Myocyte (in vitro differentiated cells): ENCODE measurements at regions not wholly inside any gene's neighbourhood (a gene's known extent, or its start where the extent isn't known, plus 50 kb on each side); places are given as distances from the start of the nearest gene placed in this dataset.
A peak's percentile ranks its signal among the peaks of the same experiment; 100 is the strongest.
"Not testable (repeated sequence)": the region's sequence is repeated elsewhere in the genome, so short reads cannot be mapped to it uniquely, and the experiment has no call there.

Experiments used
- DNase-seq: peaks from one replicate; pipeline ENCODE4 v3.0.0-alpha.2; 2012; ENCODE audit warnings: low read depth

- DNase-seq: no peak
Observed at GRCh38 chr10:33963729-33964128, 629.3 kb upstream of the NRP1 start.

- not testable (repeated sequence) for DNase-seq
Observed at GRCh38 chr10:33956322-33956721, 621.9 kb upstream of the NRP1 start.

- no peak for DNase-seq
Observed at GRCh38 chr10:33955676-33956075, 621.2 kb upstream of the NRP1 start.

GRCh38 chr10:33952692-33953360 lies 618.4 kb upstream of the NRP1 start:
- DNase-seq: no peak

- DNase-seq: peak; percentile 41
Observed at GRCh38 chr10:33950206-33950605, 615.7 kb upstream of the NRP1 start.

- DNase-seq: no peak
Observed at GRCh38 chr10:33947544-33947943, 613.1 kb upstream of the NRP1 start.

GRCh38 chr10:33945051-33945450 lies 610.6 kb upstream of the NRP1 start:
- DNase-seq: no peak

GRCh38 chr10:33942508-33942907 lies 608.0 kb upstream of the NRP1 start:
- no peak for DNase-seq

GRCh38 chr10:33939892-33940291 lies 605.4 kb upstream of the NRP1 start:
- DNase-seq: no peak

GRCh38 chr10:33939410-33939809 lies 604.9 kb upstream of the NRP1 start:
- DNase-seq: no peak

- no peak for DNase-seq
Observed at GRCh38 chr10:33938001-33938400, 603.5 kb upstream of the NRP1 start.

GRCh38 chr10:33937036-33937730 lies 602.7 kb upstream of the NRP1 start:
- no peak for DNase-seq

GRCh38 chr10:33935350-33935749 lies 600.9 kb upstream of the NRP1 start:
- no peak for DNase-seq

- no peak for DNase-seq
Observed at GRCh38 chr10:33930079-33930478, 595.6 kb upstream of the NRP1 start.

- DNase-seq: peak; percentile 62
Observed at GRCh38 chr10:33927347-33927746, 592.9 kb upstream of the NRP1 start.

GRCh38 chr10:33921970-33922605 lies 587.6 kb upstream of the NRP1 start:
- no peak for DNase-seq

- no peak for DNase-seq
Observed at GRCh38 chr10:33920351-33920750, 585.9 kb upstream of the NRP1 start.

- no peak for DNase-seq
Observed at GRCh38 chr10:33919244-33919643, 584.8 kb upstream of the NRP1 start.

GRCh38 chr10:33917069-33917780 lies 582.8 kb upstream of the NRP1 start:
- DNase-seq: no peak

GRCh38 chr10:33914746-33915145 lies 580.3 kb upstream of the NRP1 start:
- no peak for DNase-seq

- DNase-seq: no peak
Observed at GRCh38 chr10:33913194-33913593, 578.7 kb upstream of the NRP1 start.

GRCh38 chr10:33909476-33909875 lies 575.0 kb upstream of the NRP1 start:
- not testable (repeated sequence) for DNase-seq
